ENCODE measurements at regions not wholly inside any gene's neighbourhood (a gene's known extent, or its start where the extent isn't known, plus 50 kb on each side); places are given as distances from the start of the nearest gene placed in this dataset.

- no peak for TF ChIP-seq CTCF (conservative IDR thresholded peaks at IDR 0.05; ENCODE audit: low read depth, low read length)
These were observed 322.6 kb downstream of the HDGFL1 start for GRCh38 chr6:22891934-22892333.

GRCh38 chr6:22892452-22892851, 323.1 kb downstream of the HDGFL1 start:
- no peak for TF ChIP-seq CTCF (conservative IDR thresholded peaks at IDR 0.05; ENCODE audit: low read depth, low read length)
- H3K4me3 ChIP-seq (ENCODE audit: low read length), result no peak overlapping the region
- peak; percentile 91 for DNase-seq (ENCODE audit: low read depth)

More at GRCh38 chr6:22891934-22892333, 322.6 kb downstream of the HDGFL1 start:
- no peak overlapping the region for H3K4me3 ChIP-seq (ENCODE audit: low read length)
- DNase-seq (ENCODE audit: low read depth), result no peak

- no peak overlapping the region for H3K4me3 ChIP-seq (ENCODE audit: low read length)
- no peak for TF ChIP-seq CTCF (conservative IDR thresholded peaks at IDR 0.05; ENCODE audit: low read depth, low read length)
- DNase-seq (ENCODE audit: low read depth), result no peak
These were observed 327.3 kb downstream of the HDGFL1 start for GRCh38 chr6:22896696-22897095.

- H3K4me3 ChIP-seq (ENCODE audit: low read length), result no peak overlapping the region
- no peak for DNase-seq (ENCODE audit: low read depth)
- TF ChIP-seq CTCF (conservative IDR thresholded peaks at IDR 0.05; ENCODE audit: low read depth, low read length), result no peak
These were observed 330.1 kb downstream of the HDGFL1 start for GRCh38 chr6:22899426-22899825.

- no peak for DNase-seq (ENCODE audit: low read depth)
- H3K4me3 ChIP-seq (ENCODE audit: low read length), result no peak overlapping the region
- TF ChIP-seq CTCF (conservative IDR thresholded peaks at IDR 0.05; ENCODE audit: low read depth, low read length), result no peak
These were observed 334.5 kb downstream of the HDGFL1 start for GRCh38 chr6:22903826-22904225.

- DNase-seq (ENCODE audit: low read depth), result no peak
These were observed 335.1 kb downstream of the HDGFL1 start for GRCh38 chr6:22904431-22904830.

More at GRCh38 chr6:22904431-22904830, 335.1 kb downstream of the HDGFL1 start:
- no peak overlapping the region for H3K4me3 ChIP-seq (ENCODE audit: low read length)
- TF ChIP-seq CTCF (conservative IDR thresholded peaks at IDR 0.05; ENCODE audit: low read depth, low read length), result no peak
